AG04450 (cell line): ENCODE measurements at regions not wholly inside any gene's neighbourhood (a gene's known extent, or its start where the extent isn't known, plus 50 kb on each side); places are given as distances from the start of the nearest gene placed in this dataset.

Experiments used
- CTCF ChIA-PET: fragments of 300-600, 350-600 bp; formaldehyde crosslinking; extraction: SDS; loops from one replicate; lab custom pipeline; 2022; ENCODE audit warnings: antibody characterized with exemption, inconsistent platforms; lab: Charles Lee
- POLR2A ChIA-PET: fragments of 350-600 bp; formaldehyde crosslinking; extraction: SDS; loops from one replicate; lab custom pipeline; 2021; ENCODE audit warnings: antibody characterized with exemption, inconsistent platforms; lab: Yijun Ruan, JAX
- DNase-seq: peaks from one replicate; pipeline ENCODE4 v3.0.0-alpha.2; 2011; ENCODE audit warnings: low read depth, low spot score
- H3K27ac ChIP-seq: one replicate; pipeline ENCODE4 v1.5.1; 2012; ENCODE audit warnings: low read depth, low read length, control low read depth
- H3K27me3 ChIP-seq: one replicate; pipeline ENCODE4 v1.6.0; 2012; ENCODE audit warnings: low read length; ENCODE audit not compliant: control insufficient read depth, insufficient read depth
- H3K4me3 ChIP-seq: 2 replicates; pipeline ENCODE4 v1.5.1; 2011; ENCODE audit warnings: mild to moderate bottlenecking, low read depth, low read length, control low read depth
- H3K9me3 ChIP-seq: 2 replicates; pipeline ENCODE4 v1.5.1; 2012; ENCODE audit warnings: low read length; ENCODE audit not compliant: control insufficient read depth, insufficient read depth
- CTCF ChIP-seq: IDR thresholded peaks from 2 replicates; pipeline ENCODE4 v1.5.1; 2011; ENCODE audit warnings: low read depth, low read length, control low read depth, inconsistent platforms

- H3K4me3 ChIP-seq, result no peak overlapping the region
- CTCF ChIA-PET, result no interaction called here
- POLR2A ChIA-PET, result no interaction called here
- no peak for DNase-seq
- H3K27me3 ChIP-seq, result no peaks in the 10 kb centered on the region
- TF ChIP-seq CTCF, result no peak
- no peak overlapping the region for H3K27ac ChIP-seq
- H3K9me3 ChIP-seq, result no peaks in the 10 kb centered on the region
Observed at GRCh38 chr20:11329271-11329670, 588.4 kb upstream of the BTBD3 start.

- DNase-seq, result no peak
- Histone ChIP-seq H3K27ac (no peak overlapping the region), H3K9me3 (no peaks in the 10 kb centered on the region), H3K4me3 (no peak overlapping the region), H3K27me3 (no peaks in the 10 kb centered on the region)
- POLR2A ChIA-PET, result no interaction called here
- no peak for TF ChIP-seq CTCF
- CTCF ChIA-PET, result no interaction called here
Observed at GRCh38 chr20:11331096-11331495, 586.6 kb upstream of the BTBD3 start.

- no peaks in the 10 kb centered on the region for H3K27me3 ChIP-seq
- no peak for DNase-seq
- no peaks in the 10 kb centered on the region for H3K9me3 ChIP-seq
- ChIA-PET CTCF (no interaction called here), POLR2A (no interaction called here)
- no peak overlapping the region for H3K4me3 ChIP-seq
- no peak overlapping the region for H3K27ac ChIP-seq
- no peak for TF ChIP-seq CTCF
Observed at GRCh38 chr20:11332381-11332780, 585.3 kb upstream of the BTBD3 start.

- Histone ChIP-seq H3K27ac (no peak overlapping the region), H3K4me3 (no peak overlapping the region), H3K9me3 (no peaks in the 10 kb centered on the region), H3K27me3 (no peaks in the 10 kb centered on the region)
- ChIA-PET POLR2A (no interaction called here), CTCF (no interaction called here)
- no peak for TF ChIP-seq CTCF
- DNase-seq, result no peak
Observed at GRCh38 chr20:11333634-11334033, 584.1 kb upstream of the BTBD3 start.

GRCh38 chr20:11337361-11338130 is 580.1 kb upstream of the BTBD3 start:
- DNase-seq, result no peak
- no peak overlapping the region for H3K27ac ChIP-seq
- ChIA-PET CTCF (no interaction called here), POLR2A (no interaction called here)
- H3K27me3 ChIP-seq, result no peaks in the 10 kb centered on the region
- H3K9me3 ChIP-seq, result no peaks in the 10 kb centered on the region
- no peak for TF ChIP-seq CTCF
- no peak overlapping the region for H3K4me3 ChIP-seq
